Gastroesophageal sphincter (tissue), 4 donors: ENCODE measurements at regions not wholly inside any gene's neighbourhood (a gene's known extent, or its start where the extent isn't known, plus 50 kb on each side); places are given as distances from the start of the nearest gene placed in this dataset.

Source experiments
- ATAC-seq: fragments of 150-250 bp; one replicate; pipeline ENCODE4 v1.9.1; 2016; ENCODE audit warnings: mild to moderate bottlenecking, moderate library complexity
- H3K27ac ChIP-seq, 4 donors: fragments of 200-600 bp; sonication (generic) in 3 of 4; 1 replicate in 3 of 4; 2 replicates in 1 of 4; pipeline ENCODE4 v1.5.1; 2016 to 2019
- H3K27me3 ChIP-seq: fragments of 200-600 bp; sonication (generic); one replicate; pipeline ENCODE4 v1.5.1; 2019
- H3K36me3 ChIP-seq, 2 donors: fragments of 200-600 bp; sonication (generic); one replicate each; pipeline ENCODE4 v1.5.1; 2019; ENCODE audit warnings: control low read depth in 1 of 2
- H3K4me1 ChIP-seq, 3 donors: fragments of 200-600 bp; sonication (generic); 1 replicate in 2 of 3; 2 replicates in 1 of 3; pipeline ENCODE4 v1.5.1; 2016 to 2019; ENCODE audit warnings: control low read depth in 2 of 3
- H3K4me3 ChIP-seq, 2 donors: fragments of 200-600 bp; sonication (generic); one replicate each; pipeline ENCODE4 v1.5.1; 2019; ENCODE audit warnings: mild to moderate bottlenecking in 1 of 2, moderate library complexity in 1 of 2
- H3K9me3 ChIP-seq, 3 donors: fragments of 200-600 bp; sonication (generic); one replicate each; pipeline ENCODE4 v1.5.1; 2017 to 2019; ENCODE audit warnings: control low read depth in 2 of 3
- EP300 ChIP-seq: sonication (generic); formaldehyde crosslinking; IDR thresholded peaks from one replicate; pipeline ENCODE4 v1.6.1; 2017; ENCODE audit warnings: antibody characterized with exemption, mild to moderate bottlenecking
- POLR2A ChIP-seq, 2 donors: fragments of 450-650 bp; IDR thresholded peaks; one replicate each; pipeline ENCODE4 v1.6.1; 2017; ENCODE audit warnings: antibody characterized with exemption in 2 of 2, mild to moderate bottlenecking in 2 of 2, moderate library complexity in 1 of 2
- POLR2AphosphoS5 ChIP-seq: sonication (generic); formaldehyde crosslinking; IDR thresholded peaks from one replicate; pipeline ENCODE4 v1.6.1; 2017; ENCODE audit warnings: antibody characterized with exemption
- WGBS, 2 donors: methylation state at CpG; one replicate each; pipeline ENCODE4 v1.1.5; 2018; ENCODE audit warnings: low coverage in 1 of 2; 5-methylcytosine and 5-hydroxymethylcytosine counted together
- TF ChIP-seq, protein P1 (sequence below), 4 experiments: fragments of 200-600 bp in 2 of 4; fragments of 450-650 bp in 2 of 4; sonication (generic) in 1 of 4; IDR thresholded peaks; one replicate each; pipeline ENCODE4 v1.5.1; 2017 to 2019; ENCODE audit warnings: antibody characterized with exemption in 4 of 4, mild to moderate bottlenecking in 2 of 4, moderate library complexity in 2 of 4

DNA sequence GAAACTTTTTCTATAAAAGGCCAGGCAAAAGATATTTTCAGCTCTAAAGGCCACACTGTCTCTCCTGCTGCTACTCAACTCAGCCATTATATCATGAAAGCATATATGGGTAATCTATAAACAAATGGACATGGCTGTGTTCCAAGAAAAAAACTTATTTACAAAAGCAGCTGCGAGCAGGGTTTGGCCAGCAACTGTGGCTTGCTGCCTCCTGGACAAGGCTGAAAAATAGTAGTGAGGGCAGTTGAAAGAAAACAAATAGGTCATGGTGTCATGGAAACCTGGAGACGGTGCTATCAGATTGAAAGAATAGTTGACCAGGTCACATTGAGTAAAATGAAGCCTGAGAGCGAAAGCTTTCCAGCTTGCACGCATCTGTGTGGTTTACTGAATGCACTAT is 89.2 kb upstream of the LRATD1 start:
- no peak overlapping the region for H3K27ac ChIP-seq
- no peaks in the 10 kb centered on the region for H3K36me3 ChIP-seq
- H3K9me3 ChIP-seq: no peaks in the 10 kb centered on the region
- ATAC-seq: no peak
- TF ChIP-seq EP300 (no peak), POLR2A (IDR thresholded peaks at IDR 0.05) (no peak), POLR2AphosphoS5 (no peak)
- TF ChIP-seq, protein P1, sequence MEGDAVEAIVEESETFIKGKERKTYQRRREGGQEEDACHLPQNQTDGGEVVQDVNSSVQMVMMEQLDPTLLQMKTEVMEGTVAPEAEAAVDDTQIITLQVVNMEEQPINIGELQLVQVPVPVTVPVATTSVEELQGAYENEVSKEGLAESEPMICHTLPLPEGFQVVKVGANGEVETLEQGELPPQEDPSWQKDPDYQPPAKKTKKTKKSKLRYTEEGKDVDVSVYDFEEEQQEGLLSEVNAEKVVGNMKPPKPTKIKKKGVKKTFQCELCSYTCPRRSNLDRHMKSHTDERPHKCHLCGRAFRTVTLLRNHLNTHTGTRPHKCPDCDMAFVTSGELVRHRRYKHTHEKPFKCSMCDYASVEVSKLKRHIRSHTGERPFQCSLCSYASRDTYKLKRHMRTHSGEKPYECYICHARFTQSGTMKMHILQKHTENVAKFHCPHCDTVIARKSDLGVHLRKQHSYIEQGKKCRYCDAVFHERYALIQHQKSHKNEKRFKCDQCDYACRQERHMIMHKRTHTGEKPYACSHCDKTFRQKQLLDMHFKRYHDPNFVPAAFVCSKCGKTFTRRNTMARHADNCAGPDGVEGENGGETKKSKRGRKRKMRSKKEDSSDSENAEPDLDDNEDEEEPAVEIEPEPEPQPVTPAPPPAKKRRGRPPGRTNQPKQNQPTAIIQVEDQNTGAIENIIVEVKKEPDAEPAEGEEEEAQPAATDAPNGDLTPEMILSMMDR (IDR thresholded peaks at IDR 0.05): no peak
- no peaks in the 10 kb centered on the region for H3K4me1 ChIP-seq
- no peak overlapping the region for H3K4me3 ChIP-seq
- WGBS, 2 donors: 22 to 41% methylated on average over 4 of the region's 4 CpGs
- no peaks in the 10 kb centered on the region for H3K27me3 ChIP-seq

DNA sequence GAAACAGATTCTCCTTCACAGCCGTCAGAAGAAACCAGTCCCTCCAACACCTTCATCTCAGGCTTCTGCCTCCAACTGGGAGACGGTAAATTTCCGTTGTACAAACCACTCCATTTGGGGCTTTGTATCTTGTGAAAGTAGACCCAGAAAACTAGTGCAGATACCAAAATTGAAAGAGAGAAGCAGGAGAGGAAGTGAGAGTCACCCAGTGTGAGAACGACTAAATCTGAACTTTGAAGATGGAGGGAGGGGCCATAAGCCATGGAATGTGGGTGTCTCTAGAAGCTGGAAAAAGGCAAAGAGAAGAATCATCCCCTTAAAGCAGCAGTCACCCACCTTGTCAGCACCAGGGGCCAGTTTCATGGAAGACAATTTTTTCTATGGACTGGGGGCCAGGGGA is 88.3 kb upstream of the LRATD1 start:
- Histone ChIP-seq H3K9me3 (no peaks in the 10 kb centered on the region), H3K4me1 (no peaks in the 10 kb centered on the region), H3K4me3 (no peak overlapping the region), H3K27me3 (no peaks in the 10 kb centered on the region), H3K36me3 (no peaks in the 10 kb centered on the region), H3K27ac (no peak overlapping the region)
- 50 to 80% methylated on average over 1 of the region's 4 CpGs for WGBS, 2 donors
- no peak for ATAC-seq
- TF ChIP-seq, protein P1 (IDR thresholded peaks at IDR 0.05): no peak
- no peak for TF ChIP-seq EP300
- no peak for TF ChIP-seq POLR2AphosphoS5

DNA sequence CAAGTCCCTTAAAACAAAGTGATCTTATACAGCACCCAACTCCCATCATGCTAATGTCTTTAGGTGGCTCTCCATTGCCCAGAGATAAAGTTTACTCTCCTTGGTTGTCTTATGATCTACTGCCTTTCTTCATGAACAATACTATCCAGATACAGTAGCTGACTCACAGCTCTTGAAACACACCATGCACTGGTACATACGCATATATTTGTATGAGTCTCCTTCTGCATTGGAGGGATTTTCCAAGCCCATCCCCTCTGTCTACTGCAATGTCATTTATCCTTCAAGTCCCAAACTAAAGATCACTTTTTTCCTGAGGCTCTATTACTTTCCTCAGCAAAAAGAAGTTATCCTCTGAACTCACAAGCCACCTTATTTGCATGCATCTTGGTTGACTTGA is 84.7 kb upstream of the LRATD1 start:
- H3K27ac ChIP-seq: no peak overlapping the region
- H3K4me3 ChIP-seq: no peak overlapping the region
- TF ChIP-seq POLR2AphosphoS5 (no peak), POLR2A (IDR thresholded peaks at IDR 0.05) (no peak), EP300 (no peak)
- TF ChIP-seq, protein P1 (IDR thresholded peaks at IDR 0.05): no peak
- no peaks in the 10 kb centered on the region for H3K4me1 ChIP-seq
- no peaks in the 10 kb centered on the region for H3K36me3 ChIP-seq
- 94 to 100% methylated on average over 1 of the region's 1 CpG for WGBS, 2 donors
- no peaks in the 10 kb centered on the region for H3K9me3 ChIP-seq
- no peaks in the 10 kb centered on the region for H3K27me3 ChIP-seq
- no peak for ATAC-seq

DNA sequence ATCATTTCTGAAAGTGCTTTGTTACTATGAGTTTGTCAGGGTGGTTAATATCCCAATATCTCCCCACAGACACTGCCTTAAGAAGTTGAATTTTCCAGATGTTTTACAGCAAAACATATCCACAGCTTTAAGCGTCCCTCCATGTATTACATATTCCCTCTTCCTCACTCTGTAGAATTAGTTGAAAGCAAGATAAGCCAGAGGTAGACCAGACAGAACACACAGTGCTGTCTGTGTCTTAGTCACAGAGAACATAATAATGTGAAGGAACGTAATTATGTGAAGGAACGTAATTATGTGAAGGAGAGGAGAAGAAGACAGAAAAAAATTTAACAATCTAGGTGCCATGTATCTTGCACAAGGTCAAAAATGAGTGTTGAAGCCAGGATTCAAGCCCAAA is 81.9 kb upstream of the LRATD1 start:
- Histone ChIP-seq H3K4me1 (no peaks in the 10 kb centered on the region), H3K27ac (no peak overlapping the region), H3K36me3 (no peaks in the 10 kb centered on the region), H3K27me3 (no peaks in the 10 kb centered on the region), H3K4me3 (no peak overlapping the region), H3K9me3 (no peaks in the 10 kb centered on the region)
- TF ChIP-seq, protein P1 (IDR thresholded peaks at IDR 0.05): no peak
- no peak for TF ChIP-seq POLR2AphosphoS5
- no peak for TF ChIP-seq POLR2A (IDR thresholded peaks at IDR 0.05)
- no peak for TF ChIP-seq EP300
- WGBS, 2 donors: 50 to 64% methylated on average over 3 of the region's 3 CpGs
- no peak for ATAC-seq

DNA sequence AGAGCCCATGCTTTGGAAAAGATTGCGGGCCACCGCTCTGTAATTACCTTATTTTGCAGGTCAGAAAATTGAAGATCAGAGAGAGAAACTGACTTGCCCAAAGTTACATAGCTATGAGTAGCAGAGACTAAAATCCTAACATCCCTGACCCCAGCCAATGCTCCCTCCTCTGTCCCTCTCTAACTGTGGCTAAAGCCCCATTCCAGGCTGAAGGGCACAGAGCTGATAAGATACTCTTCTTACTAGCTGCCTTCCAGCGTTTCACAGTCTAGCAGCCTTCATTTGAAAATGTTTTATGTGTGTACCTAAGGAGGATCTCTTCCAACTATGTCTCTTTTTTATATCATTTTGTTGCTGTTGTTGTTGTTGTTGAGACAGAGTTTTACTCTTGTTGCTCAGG is 81.4 kb upstream of the LRATD1 start:
- 78 to 79% methylated on average over 3 of the region's 3 CpGs for WGBS, 2 donors
- Histone ChIP-seq H3K27ac (no peak overlapping the region), H3K9me3 (no peaks in the 10 kb centered on the region), H3K36me3 (no peaks in the 10 kb centered on the region), H3K4me1 (no peaks in the 10 kb centered on the region), H3K27me3 (no peaks in the 10 kb centered on the region), H3K4me3 (no peak overlapping the region)
- TF ChIP-seq, protein P1 (IDR thresholded peaks at IDR 0.05): no peak
- no peak for TF ChIP-seq EP300
- TF ChIP-seq POLR2AphosphoS5: no peak
- TF ChIP-seq POLR2A (IDR thresholded peaks at IDR 0.05): no peak
- ATAC-seq: no peak
